GM18505 (cell line): ENCODE measurements at regions not wholly inside any gene's neighbourhood (a gene's known extent, or its start where the extent isn't known, plus 50 kb on each side); places are given as distances from the start of the nearest gene placed in this dataset.

Experiments
- ATAC-seq: cut with Tn5 transposase; IDR thresholded peaks from one replicate; pipeline ENCODE4 v1.9.1; 2021; ENCODE audit not compliant: unreplicated experiment
- POLR2A ChIP-seq: IDR thresholded peaks from 4 replicates; pipeline ENCODE4 v1.6.1; 2011; ENCODE audit warnings: borderline replicate concordance; ENCODE audit not compliant: insufficient read depth, insufficient read length; ENCODE audit errors: extremely low read depth

DNA sequence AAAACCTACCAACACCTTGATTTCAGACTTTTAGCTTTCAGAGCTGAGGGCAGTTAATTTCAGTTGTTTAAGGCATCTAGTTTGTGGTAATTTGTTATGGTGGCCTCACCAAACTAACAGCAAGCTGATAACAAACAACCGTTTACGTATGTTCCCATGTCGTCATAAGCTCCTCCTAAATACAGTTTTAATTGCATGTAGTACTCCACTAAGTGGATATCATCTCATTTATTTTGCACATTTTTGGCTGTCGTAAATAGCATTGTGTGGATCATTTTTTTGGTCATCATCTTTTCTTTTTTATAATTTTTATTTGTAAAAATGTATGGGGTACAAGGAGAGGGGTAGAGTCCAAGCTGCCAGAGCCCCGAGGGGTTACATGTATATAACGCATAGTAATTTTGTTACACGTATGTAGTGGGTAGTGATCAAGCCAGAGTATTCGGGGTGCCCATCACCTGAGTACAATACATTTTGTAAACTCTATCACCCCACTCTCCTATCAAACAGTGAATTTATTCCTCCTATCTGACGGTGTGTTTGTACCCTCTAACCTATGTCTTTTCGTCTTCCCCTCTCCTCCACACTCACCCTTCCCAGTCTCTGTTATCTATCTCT, 89.2 kb upstream of the MYCN start:
- ATAC-seq = no peak
- no peak for TF ChIP-seq POLR2A

DNA sequence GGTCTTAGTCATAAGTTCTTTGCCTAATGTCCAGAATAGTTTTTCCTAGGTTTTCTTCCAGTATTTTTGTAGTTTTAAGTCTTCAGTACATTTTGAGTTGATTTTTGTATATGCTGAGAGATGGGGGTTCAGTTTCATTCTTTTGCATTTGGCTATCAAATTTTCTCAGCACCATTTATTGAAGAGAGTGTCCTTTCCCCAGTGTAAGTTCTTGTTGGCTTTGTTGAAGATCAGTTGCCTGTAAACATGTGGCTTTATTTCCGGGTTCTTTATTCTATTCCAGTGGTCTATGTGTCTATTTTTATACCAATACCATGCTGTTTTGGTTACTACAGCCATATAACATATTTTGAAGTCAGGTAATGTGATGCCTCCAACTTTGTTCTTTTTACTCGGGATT, 87.5 kb upstream of the MYCN start:
- no peak for ATAC-seq
- no peak for TF ChIP-seq POLR2A

GRCh38 chr2:15853903-15854302, 86.4 kb upstream of the MYCN start:
- ATAC-seq = no peak
- no peak for TF ChIP-seq POLR2A

DNA sequence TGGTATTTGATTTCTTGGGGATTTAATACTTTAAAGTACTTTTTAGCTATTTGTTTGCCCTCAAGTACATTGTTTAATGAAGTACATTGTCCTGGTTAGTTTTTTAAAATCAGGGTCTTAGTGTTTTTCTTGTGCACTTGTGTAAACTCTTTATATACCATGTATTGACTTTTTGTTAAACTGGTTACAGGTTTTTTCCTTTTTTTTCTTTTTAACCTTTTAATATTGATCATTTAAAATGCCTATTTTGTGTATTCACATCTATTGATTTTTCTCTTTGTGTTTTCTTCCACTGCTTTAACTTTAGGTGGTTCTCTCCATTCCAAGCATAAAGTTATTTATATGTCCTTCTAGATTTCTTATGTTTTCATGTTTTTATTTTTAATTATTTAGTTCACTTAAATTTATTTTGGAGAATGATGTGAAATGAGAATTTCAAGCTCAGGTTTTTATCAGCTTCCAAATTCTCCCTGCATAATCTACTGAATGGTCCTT, 84.5 kb upstream of the MYCN start:
- TF ChIP-seq POLR2A = no peak
- ATAC-seq = no peak

DNA sequence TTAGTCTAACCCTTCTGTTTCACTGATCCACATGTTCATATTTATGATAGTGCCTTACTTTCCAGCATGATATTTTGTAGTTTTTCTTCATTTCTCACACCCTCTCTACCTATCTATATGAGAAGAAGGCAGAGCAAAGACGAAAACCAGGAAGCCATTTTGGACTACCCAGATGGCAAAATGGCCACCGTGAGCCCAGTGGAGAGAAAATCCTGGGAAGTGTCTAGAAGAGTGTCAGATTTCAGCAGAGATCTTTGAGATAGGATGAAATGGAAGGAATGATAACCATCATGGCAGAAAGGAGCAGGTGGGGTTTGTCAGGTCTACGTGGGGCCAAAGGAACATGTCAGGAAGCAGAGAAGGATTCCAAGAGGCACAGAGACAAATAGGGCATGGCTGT, 84.0 kb upstream of the MYCN start:
- TF ChIP-seq POLR2A = no peak

DNA sequence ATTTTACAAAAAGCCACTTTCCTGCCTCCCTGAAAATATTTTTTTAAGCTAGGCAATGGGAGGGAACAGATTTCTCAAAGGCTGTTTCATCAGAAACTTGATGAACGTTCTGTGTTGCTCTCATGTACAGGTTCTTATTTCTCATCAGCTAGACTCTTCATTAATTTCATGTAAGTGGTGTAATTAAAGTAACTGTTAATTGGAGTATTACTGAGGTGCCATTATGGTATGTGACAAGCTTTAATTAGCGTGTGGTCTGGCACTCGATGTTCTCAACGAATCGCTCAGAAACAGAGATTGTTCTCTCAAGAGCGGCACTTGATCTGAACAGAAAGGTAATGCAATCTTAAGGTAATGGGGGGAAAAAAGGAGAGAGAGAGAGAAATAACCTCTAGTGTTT, 81.9 kb upstream of the MYCN start:
- ATAC-seq = no peak
- TF ChIP-seq POLR2A = no peak

More for the DNA sequence above, 84.0 kb upstream of the MYCN start:
- no peak for ATAC-seq

DNA sequence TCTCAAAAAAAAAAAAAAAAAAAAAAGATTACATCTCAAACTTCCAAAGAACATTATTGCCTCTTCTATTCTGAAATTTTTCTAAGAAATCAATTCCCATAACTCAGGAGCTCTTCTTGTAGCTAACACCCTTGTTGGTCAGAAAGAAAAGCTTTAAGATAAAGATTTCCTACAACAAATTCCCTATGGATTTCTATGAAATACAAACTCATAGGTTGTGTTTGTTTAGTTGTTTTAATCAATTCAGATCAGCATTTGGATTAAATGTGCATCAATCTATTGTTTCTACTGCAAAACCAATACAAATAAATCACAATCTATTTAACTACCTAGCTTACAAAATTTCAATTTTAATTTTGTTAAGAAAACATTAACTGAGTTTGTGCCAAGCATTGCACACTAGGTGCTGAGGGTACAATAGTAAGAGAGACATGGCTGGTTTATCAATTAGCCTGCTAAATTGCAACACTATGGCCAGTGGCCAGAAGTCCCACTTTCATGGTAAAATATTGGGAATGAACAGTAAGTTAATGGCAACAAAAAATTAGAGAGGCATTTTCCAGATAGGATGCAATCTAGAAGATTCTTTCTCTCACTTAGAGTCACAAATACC, 80.2 kb upstream of the MYCN start:
- no peak for ATAC-seq
- TF ChIP-seq POLR2A = no peak

DNA sequence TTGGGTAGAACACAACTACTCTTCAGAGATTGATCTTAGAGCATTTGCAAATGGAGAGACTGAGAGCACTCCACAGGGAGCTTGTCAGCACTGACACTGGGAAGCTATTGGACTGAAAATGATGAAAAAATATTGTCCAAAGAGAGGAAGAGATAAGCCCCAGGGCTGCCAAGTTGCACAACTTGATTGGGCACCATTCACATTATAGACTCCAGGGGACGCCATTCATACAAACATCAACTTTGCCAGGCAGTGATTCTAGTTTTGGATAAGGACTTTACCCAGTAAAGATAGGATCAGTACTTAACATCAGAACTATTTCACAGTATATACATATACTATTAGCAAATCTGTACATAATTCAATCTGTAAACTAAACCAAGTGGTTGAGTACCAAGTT, 79.6 kb upstream of the MYCN start:
- TF ChIP-seq POLR2A = no peak
- no peak for ATAC-seq

DNA sequence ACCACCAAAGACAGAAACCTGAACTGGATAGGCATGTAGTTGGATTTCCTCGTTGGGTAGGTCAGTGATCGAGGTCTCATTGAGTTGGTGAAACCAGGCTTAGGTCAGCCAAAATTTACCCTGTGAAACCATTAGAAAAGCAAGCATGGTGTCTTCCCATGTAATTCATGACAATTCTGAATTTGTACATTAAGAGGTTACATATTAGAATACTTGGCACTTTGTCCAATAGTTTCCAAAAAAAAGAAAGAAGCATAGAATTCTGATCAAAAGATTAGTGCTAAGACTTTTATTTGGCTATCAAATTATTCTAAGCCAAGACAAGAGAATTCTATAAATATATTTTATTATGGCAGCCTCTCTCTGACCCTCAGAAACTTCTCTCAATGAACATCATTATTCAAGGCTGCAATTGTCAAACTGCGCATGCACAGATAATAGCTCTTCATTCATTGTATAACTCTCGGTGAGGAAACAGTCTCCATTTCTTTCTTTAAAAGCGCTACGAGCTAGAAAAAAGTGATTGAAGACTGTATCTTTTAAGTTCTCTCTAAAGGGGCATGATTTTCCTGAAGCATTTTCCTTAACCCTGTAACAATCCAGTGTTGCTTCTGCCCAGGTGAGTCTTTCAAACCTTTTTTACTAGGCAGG, 79.1 kb upstream of the MYCN start:
- no peak for TF ChIP-seq POLR2A
- no peak for ATAC-seq

- ATAC-seq = no peak
- no peak for TF ChIP-seq POLR2A
These were observed 78.5 kb upstream of the MYCN start for GRCh38 chr2:15861898-15862297.

DNA sequence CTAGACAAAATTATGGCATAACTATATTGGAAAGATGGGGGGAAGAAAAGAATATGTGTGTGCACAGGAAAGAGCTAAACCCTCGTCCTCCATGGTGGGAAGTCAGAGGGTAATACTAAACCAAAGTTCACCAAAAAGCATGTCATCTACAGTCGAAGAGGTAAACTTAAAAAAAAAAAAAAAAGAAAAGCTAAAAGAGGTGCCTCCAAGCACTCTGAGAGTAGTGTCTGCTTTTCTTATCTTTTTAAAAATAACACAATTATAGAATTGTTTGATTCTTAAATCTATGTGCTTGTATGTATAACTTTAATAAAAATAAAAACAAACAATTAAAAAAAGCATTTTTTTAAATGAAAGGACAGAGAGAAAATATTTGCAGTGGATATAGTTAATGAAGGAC, 77.3 kb upstream of the MYCN start:
- TF ChIP-seq POLR2A = no peak
- ATAC-seq = no peak

DNA sequence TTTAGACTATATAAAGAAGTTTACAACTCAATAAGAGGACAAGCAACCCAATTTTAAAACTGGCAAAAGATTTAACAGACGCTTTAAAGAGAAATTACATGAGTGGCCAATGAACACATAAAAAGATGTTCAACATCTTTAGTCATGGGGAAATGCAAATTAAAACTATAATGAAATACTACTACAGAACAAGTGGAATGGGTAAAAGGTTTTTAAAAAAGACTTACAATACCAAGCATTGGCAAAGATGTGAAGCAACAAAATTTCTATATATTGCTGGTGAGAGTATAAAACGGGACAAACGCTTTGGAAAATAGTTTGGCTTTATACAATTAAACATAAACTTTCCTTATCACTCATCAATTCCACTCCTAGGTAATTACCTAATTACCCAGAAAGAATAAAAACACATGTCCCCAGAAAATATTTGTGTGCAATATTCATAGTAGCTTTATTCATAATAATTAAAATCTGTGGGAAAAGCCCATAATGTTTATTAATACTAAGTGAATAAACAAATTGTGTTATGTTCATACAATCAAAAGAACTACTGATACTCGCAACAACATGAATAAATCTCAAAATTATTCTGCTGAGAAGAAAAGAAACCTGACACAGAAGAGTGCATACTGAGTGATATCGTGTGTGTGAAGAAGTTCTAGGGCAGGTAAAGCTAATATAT, 76.7 kb upstream of the MYCN start:
- no peak for ATAC-seq
- TF ChIP-seq POLR2A = no peak

GRCh38 chr2:15864176-15864769, 76.1 kb upstream of the MYCN start:
- no peak for TF ChIP-seq POLR2A
- ATAC-seq = no peak
